SIG-M5 treated with dmso at 0.1 percent for 504 hours (cell line): ENCODE measurements at regions not wholly inside any gene's neighbourhood (a gene's known extent, or its start where the extent isn't known, plus 50 kb on each side); places are given as distances from the start of the nearest gene placed in this dataset.

Experiments used
- DNase-seq: peaks from one replicate; lab custom pipeline; 2025; ENCODE audit not compliant: unreplicated experiment; lab: John Stamatoyannopoulos, UW

DNA sequence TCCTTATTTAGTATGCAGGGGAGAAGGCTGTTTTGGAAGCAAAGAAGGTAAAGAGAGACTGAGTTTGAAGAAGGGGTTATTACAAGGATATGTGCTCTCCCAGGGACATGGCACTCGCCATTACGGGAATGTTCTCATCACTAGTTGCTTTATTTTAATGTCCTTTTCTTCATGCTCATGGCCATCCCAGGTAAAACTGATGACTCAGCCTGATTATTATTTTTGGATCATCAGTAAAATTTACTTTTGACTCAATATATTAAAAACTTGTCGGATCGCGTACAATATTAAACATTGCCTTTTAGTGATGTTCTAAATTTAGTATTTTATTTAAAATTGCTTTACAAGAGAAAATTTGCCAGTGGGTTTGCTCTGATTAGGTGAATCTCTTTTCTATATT lies 414.7 kb downstream of the TLE4 start:
- no peak for DNase-seq

DNA sequence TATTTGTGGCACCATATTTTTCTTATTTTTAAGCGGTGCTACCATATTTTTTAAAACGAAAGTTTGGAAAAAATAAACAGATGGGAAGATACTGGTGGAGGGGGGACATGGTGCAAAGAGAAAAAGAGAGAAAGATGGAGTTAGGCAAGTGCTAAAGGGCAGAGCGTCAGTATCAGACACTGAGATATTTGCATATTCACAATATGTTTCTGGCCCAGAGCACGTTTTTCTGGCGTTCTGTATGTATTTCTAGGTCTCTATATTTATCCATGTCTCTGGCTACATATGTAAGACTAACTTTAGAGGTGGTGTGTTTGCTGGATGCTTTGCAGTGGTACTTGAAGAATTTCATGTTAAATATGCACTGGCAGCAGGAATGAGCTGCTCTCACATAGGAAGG lies 414.0 kb downstream of the TLE4 start:
- no peak for DNase-seq

DNA sequence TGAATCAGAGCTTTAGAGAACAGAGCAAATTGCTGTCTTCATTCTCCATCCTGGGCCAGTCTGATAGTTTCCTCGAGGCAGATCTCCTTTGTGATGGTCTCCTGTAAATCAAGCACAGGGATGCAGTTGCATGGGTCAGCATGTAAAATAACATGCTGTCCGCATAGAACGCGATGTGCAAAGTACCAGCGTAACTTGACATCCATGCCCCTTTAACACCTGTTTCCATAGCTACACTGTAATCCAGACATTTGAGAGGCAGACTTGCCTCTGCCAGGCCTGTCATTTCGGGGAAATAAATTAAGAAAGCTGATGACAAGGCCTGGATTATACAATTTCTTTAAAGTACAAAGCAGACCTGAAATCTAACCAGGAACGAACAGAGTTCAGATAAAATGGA lies 413.5 kb downstream of the TLE4 start:
- no peak for DNase-seq

DNA sequence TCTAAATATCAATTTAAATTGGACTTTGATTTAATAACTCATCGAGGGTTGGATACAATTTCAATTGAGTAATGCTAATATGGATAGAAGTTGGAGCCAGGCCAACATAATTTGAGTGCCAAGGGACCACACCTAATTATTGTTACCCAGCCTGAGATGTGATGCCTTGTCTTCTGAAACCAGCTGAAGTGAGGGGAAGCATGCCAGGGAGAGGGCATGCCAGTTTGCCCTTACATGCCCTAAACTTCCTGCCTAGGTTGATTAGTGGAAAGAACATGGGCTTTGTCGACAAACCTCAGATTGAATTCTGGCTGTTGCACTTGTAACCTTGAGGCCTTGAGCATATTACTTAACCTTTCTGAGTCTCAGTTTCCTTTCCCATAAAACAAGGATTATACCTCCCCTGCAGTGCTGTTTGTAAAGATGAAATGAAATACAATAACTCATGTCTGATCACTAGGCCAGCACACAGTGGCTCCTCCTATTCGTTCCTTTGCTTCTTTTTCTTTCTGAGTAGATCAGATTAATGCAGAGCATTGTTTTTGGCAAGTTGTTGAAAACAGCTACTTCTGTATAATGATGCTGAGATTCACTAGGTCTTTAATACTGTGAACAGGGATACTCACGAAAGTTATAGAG lies 412.8 kb downstream of the TLE4 start:
- no peak for DNase-seq

DNA sequence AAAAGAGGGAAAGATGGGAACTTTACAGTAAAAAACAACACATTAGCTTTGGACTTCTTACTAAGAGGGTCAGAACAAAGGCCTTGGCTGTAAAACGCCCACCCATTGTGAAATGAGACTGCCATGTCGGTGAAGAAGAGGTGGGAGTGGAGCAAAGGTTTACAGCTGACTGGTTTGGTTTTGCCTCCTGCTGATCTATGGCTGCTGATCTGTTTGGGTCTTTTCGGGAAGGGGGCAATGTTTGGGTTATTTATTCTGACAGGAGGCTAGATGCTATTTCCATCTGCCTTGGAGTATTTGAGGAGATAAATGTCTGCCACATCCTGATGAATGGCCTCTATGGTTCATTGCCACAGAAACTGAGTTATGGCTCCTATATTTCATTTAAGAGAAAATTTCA lies 408.7 kb downstream of the TLE4 start:
- DNase-seq: no peak

- DNase-seq: no peak
These were observed 405.9 kb downstream of the TLE4 start for GRCh38 chr9:79977510-79978197.

- no peak for DNase-seq
These were observed 405.3 kb downstream of the TLE4 start for GRCh38 chr9:79977074-79977435.

DNA sequence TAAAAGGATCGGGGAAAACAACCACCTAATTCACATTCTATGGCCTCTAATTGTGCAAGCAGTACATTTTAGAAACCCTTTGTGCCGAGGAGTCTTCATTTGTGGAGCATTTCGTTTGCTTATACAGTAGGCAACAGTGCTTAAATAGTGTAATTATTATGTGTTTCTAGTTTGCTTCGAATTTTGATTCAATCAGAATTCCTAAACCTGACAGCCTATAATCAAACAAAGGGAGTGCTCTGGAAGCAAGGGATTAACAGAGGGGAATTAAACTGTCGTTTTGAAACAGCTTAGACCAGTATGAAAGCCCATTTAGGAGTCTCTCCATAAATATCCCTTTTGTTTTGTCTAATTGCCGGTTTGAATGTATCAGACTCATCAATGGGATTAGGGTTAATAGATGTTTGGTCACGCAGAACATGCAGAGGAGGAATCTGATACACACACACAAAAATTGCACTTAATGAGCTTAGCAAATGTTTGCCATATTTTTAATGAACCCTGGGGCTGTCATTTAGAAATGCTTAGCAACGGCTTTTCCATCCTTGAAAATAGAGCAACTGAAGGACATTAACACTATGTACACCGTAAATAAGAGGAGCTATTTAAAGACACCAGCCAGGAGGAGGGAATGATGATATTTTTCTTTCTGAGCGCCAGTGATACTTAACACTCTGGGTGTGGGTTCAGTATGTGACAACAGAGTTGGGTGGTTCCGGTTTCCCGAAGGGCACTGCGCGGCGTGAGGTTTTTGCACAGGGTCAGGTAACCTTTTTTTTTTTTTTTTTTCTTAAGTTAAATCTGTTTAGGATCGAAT lies 404.7 kb downstream of the TLE4 start:
- no peak for DNase-seq

- DNase-seq: no peak
These were observed 404.0 kb downstream of the TLE4 start for GRCh38 chr9:79975621-79976256.

GRCh38 chr9:79974806-79975422 lies 403.1 kb downstream of the TLE4 start:
- DNase-seq: no peak

- no peak for DNase-seq
These were observed 401.9 kb downstream of the TLE4 start for GRCh38 chr9:79973627-79974026.

- no peak for DNase-seq
These were observed 398.3 kb downstream of the TLE4 start for GRCh38 chr9:79970146-79970425.

DNA sequence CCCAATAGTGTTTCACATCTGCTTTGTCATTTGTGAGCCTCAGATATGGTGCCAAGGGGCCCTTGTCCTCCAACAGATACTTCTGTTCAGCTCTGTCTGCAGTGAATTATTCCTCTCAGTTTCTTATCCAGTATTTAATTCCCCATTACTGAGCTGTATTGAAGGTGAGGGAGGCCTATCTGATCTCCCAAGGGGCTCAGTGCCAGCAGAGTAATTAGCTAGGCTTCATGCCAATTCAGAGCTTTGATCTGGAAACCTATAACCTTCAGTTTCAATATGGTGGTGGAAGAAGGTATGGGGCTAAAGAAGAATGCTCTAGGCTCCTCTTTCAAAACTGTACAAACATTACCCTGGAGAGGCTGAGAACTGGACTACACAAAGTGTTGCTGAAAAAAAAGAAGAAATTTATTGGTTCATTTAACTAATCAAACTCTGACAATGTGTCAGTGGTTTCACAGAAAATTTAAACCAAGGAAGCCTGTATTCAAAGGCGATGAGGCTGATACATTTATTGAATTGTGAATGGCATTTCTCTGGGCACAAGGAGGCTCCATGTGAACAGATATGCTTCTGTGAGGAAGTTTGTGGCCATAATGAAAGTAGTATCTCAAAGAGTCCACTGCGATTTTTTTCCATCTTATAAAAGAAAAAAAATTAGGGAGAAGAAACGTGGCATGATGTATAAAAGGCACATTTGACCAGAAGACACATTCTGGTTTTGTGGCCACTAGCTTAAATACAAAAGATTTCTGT lies 397.8 kb downstream of the TLE4 start:
- DNase-seq: no peak

DNA sequence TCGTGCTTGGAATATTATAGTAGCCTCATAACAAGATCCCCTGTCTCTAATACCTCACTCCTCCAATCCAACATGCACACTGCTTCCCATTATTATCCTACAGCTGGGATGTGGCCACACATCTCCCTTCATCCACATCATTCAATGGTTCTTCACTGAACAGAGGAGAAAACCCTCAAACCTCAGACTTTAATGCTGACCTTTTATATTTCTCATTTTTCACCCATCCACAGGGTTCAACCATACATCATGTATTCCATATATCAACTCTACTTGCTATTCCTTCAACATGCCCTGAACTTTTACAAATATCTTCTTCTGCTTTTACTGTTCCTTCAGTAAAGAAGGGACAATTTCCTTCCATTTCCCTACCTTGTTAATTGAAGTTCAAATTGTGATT lies 396.8 kb downstream of the TLE4 start:
- no peak for DNase-seq

DNA sequence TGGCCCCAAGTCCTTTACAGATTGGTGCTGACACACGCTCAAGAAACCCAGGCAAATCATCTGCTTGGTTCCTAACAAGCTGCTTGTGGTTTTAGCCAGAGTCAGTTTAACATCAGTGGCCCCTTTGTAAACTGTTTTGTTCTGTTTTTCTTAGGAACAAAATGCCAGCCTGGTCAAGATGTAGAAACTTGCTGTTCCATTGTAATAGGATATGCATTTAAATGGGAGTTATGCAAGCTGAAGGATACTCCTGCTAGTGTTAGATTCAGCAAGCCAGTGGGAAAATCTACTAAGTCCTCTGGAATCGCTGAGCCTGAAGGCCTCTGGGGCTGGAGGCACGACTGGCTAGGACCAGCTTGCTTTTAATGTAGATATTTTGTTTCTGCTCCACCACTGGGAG lies 391.1 kb downstream of the TLE4 start:
- DNase-seq: no peak

DNA sequence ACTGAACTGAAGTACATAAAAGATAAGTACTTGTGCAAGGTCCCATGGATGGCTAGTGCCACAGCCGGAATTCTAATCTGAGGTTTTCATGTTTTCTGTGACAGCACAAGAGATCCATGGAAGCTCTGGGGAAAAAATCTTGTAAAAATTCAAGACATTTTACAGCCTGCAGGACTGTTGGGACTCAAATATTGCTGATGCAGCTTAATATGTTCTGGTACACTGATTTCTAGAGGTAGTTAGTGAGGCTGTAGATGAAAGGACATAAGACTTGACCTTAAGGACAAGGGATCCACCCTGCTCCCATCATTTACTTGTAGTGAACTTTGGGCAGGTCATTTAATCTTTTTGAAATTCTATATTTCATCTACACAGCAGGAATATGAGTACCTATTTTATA lies 390.4 kb downstream of the TLE4 start:
- no peak for DNase-seq

GRCh38 chr9:79955300-79955699 lies 383.5 kb downstream of the TLE4 start:
- DNase-seq: no peak

- DNase-seq: no peak
These were observed 382.1 kb downstream of the TLE4 start for GRCh38 chr9:79953908-79954307.

DNA sequence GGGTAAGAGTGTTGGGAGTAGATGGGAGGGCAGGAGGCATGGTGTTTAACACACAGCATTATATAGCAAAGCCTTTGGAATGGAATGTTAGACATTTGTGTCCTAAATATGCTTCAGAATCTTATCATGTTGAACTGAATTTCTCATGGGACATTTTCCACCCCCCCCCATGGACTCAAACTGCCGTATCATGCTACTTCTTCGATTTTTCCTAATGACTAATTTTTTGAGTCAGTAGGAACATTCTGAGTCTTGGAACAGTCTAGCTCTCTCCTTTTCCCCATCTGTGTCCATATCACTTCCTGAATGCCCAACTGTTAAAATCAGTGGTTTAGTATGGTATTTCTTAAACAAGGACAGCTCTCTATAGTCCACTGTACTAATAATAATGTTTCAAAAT lies 380.6 kb downstream of the TLE4 start:
- DNase-seq: no peak

DNA sequence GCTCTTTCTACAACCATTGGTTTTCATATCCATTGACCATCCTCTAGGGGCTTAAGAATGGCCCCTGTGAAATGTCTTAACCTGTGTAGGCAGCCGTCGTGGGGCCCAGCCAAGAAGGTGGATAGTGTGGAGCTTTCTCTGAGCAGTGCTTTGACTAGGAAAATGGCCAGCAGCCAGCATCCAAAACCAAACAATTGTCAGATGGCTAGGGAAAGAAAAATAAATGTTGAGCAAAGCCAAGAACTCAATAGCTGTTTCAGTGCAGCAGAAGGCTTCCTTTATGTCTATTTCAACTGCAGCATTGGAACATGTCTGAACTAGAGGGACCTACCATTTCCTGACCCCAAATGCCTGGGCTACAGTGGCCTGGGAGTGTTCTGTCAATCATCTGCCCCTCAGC lies 374.9 kb downstream of the TLE4 start:
- DNase-seq: no peak

GRCh38 chr9:79945495-79945894 lies 373.7 kb downstream of the TLE4 start:
- DNase-seq: no peak
